Ascending aorta (tissue), 2 donors: ENCODE measurements at regions not wholly inside any gene's neighbourhood (a gene's known extent, or its start where the extent isn't known, plus 50 kb on each side); places are given as distances from the start of the nearest gene placed in this dataset.
A peak's percentile ranks its signal among the peaks of the same experiment; 100 is the strongest.
"Not testable (repeated sequence)": the region's sequence is repeated elsewhere in the genome, so short reads cannot be mapped to it uniquely, and the experiment has no call there.

Experiments
- DNase-seq, 2 donors: peaks; one replicate each; pipeline ENCODE4 v3.0.0-alpha.2; 2019; ENCODE audit warnings: low spot score in 2 of 2
- H3K27ac ChIP-seq, 2 donors: fragments of 200-600 bp; sonication (generic); one replicate each; pipeline ENCODE4 v1.5.1; 2016 to 2017; ENCODE audit warnings: mild to moderate bottlenecking in 1 of 2
- H3K27me3 ChIP-seq: fragments of 200-600 bp; sonication (generic); one replicate; pipeline ENCODE4 v1.5.1; 2017
- H3K36me3 ChIP-seq, 2 donors: fragments of 200-600 bp; sonication (generic); one replicate each; pipeline ENCODE4 v1.5.1; 2016
- H3K4me1 ChIP-seq, 2 donors: fragments of 200-600 bp; sonication (generic); one replicate each; pipeline ENCODE4 v1.5.1; 2016 to 2017; ENCODE audit warnings: mild to moderate bottlenecking in 1 of 2
- H3K4me3 ChIP-seq, 2 donors: fragments of 200-600 bp; sonication (generic); one replicate each; pipeline ENCODE4 v1.5.1; 2016 to 2017; ENCODE audit warnings: mild to moderate bottlenecking in 1 of 2
- H3K9me3 ChIP-seq, 2 donors: fragments of 200-600 bp; sonication (generic); one replicate each; pipeline ENCODE4 v1.5.1; 2016
- intact Hi-C: fragments of 100-400 bp; cut with DNase I; formaldehyde crosslinking; loops from one replicate; pipeline ENCODE4 v1.15.1; 2023
- TF ChIP-seq, protein P1 (sequence below), 3 experiments: fragments of 200-600 bp in 2 of 3; fragments of 450-650 bp in 1 of 3; sonication (generic) in 2 of 3; IDR thresholded peaks; one replicate each; pipeline ENCODE4 v1.5.1; 2016 to 2019; ENCODE audit warnings: antibody characterized with exemption in 3 of 3, mild to moderate bottlenecking in 1 of 3, moderate library complexity in 1 of 3

DNA sequence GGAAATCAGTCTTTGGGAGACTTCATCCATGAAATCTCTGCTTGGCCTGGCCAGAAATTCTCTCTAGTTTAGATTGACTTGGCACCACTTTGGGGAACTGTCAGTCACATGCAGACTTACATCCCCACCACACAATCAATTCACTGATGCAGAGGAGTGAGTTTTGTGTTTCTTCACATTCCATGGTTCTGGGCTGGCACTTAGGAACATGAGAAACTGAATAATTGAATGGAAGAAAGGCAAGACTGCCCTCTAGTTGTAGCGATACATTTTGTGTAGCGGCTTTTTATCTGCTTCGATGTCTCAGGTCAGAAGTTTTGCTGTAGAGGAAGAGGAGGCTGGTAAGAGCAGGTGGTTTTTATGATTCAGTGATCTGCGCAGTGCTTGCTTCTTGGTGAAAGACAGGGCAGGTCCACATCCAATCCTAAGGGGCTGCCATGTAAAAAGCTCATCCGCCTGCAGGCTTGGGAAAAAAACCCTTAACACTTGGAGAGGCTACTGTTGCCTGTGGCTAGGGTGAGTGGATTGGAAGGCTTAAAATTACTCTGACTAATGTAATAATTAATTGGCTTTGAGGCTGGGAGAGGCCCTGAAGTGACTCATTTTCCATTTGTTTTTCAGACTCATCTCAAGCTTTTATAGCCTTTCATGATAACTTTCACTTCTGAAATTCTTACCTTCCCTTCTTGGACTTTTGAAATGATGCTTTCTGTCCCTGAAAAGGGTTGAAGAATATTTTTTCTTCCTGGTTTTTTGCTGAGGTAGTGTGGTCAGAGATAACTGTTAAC, 75.4 kb upstream of the LPCAT1 start:
- intact Hi-C loops = loop anchor here (5.0 kb wide), 1 partner anchor 252 kb away; the partner anchor contains the start of gene CLPTM1L
- not testable (repeated sequence) for DNase-seq

DNA sequence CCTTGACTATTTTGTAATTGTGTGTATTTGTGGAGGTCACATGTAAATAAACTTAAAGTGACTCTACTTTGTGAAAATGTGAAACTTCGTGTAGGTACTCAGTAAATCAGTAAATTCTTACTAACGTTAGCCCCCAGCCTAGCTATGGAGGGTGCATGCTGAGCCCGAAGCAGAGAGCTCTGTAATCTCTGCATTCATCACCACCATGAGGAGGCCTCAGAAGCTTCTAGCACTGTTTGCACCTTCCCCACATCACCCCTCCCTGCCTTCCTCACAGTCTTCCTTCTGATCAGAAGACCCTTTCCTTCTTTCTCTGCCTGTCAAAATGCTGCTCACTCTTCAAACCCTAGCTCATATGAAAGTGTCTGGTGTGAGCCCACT, 73.3 kb upstream of the LPCAT1 start:
- DNase-seq, H3K27me3 ChIP-seq, H3K4me3 ChIP-seq, H3K27ac ChIP-seq, H3K4me1 ChIP-seq, H3K36me3 ChIP-seq, H3K9me3 ChIP-seq: not testable (repeated sequence)
- intact Hi-C loops = loop anchor here (5.0 kb wide), 1 partner anchor 250 kb away; the partner anchor contains the start of gene CLPTM1L

More for the DNA sequence above, 75.4 kb upstream of the LPCAT1 start:
- not testable (repeated sequence) for H3K27me3 ChIP-seq, H3K27ac ChIP-seq, H3K36me3 ChIP-seq, H3K9me3 ChIP-seq, H3K4me3 ChIP-seq, H3K4me1 ChIP-seq

DNA sequence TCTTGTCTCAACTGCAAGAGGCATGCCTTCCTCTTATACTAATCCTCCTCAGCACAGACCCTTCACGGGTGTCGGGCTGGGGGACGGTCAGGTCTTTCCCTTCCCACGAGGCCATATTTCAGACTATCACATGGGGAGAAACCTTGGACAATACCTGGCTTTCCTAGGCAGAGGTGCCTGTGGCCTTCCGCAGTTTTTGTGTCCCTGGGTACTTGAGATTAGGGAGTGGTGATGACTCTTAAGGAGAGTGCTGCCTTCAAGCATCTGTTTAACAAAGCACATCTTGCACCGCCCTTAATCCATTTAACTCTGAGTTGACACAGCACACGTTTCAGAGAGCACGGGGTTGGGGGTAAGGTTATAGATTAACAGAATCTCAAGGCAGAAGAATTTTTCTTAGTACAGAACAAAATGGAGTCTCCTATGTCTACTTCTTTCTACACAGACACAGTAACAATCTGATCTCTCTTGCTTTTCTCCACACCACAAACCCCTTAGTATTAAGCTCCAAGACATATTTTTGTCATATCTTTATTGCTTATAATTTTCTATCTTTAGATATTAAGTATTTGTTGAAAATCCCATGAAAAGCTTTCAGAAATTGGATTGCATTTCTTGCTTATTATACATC, 72.8 kb upstream of the LPCAT1 start:
- not testable (repeated sequence) for H3K36me3 ChIP-seq, H3K27ac ChIP-seq, H3K9me3 ChIP-seq, DNase-seq, H3K4me1 ChIP-seq, H3K4me3 ChIP-seq, H3K27me3 ChIP-seq
- intact Hi-C loops = loop anchor here (5.0 kb wide), 1 partner anchor 249 kb away; the partner anchor contains the start of gene CLPTM1L

DNA sequence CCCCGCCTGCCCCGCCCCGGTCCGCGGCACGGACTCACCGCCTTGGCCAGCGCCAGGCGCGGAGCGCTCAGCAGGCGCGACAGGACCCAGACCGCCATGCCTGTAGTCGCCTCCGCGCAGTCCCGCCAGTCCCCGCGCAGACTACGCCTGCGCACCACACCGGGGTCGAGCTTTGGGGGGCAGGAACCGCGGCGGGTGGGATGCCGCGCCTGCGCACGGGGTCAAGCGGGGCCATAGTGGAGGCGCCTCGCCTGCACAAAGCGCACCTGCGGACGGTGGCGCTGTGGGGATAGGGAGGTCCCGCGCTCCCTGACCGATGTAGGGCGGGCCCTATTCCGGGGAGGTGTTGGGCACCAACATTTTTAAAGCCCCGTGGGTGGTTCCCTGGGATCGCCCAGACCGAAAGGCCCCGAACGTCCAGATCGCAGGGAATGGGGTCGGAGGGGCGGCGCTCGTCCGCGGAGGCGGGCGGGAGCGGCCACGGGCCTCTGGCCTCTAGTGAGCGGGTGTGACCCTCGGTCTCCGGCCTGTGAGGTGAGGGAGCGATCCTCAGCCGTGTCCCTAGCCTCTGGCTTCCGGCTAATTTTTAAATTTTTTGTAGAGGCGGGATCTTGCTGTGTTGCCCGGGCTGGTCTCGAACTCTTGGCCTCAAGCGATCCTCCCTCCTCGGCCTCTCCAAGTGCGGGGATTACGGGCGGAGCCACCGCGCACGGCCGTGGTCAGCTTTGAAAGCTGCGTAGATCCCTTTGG, 70.8 kb upstream of the LPCAT1 start:
- peak in 1 of 2 donors; percentile 81 for DNase-seq
- TF ChIP-seq, protein P1, sequence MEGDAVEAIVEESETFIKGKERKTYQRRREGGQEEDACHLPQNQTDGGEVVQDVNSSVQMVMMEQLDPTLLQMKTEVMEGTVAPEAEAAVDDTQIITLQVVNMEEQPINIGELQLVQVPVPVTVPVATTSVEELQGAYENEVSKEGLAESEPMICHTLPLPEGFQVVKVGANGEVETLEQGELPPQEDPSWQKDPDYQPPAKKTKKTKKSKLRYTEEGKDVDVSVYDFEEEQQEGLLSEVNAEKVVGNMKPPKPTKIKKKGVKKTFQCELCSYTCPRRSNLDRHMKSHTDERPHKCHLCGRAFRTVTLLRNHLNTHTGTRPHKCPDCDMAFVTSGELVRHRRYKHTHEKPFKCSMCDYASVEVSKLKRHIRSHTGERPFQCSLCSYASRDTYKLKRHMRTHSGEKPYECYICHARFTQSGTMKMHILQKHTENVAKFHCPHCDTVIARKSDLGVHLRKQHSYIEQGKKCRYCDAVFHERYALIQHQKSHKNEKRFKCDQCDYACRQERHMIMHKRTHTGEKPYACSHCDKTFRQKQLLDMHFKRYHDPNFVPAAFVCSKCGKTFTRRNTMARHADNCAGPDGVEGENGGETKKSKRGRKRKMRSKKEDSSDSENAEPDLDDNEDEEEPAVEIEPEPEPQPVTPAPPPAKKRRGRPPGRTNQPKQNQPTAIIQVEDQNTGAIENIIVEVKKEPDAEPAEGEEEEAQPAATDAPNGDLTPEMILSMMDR (IDR thresholded peaks at IDR 0.05) = peak in 2 of 3 experiments; percentile 41 to 48
- Histone ChIP-seq H3K36me3 (no peaks in the 10 kb centered on the region), H3K9me3 (no peaks in the 10 kb centered on the region), H3K4me1 (peaks cover 0 to 3% of the 10 kb centered on the region in 2 donors), H3K4me3 (peak overlapping the region; percentile 67 to 71), H3K27me3 (no peaks in the 10 kb centered on the region), H3K27ac (peak overlapping the region; percentile 78 to 82)
- intact Hi-C loops = loop anchor here (2.0 to 5.0 kb wide), 3 partner anchors 26 to 247 kb away; partner anchors contain the start of genes CLPTM1L and LPCAT1

DNA sequence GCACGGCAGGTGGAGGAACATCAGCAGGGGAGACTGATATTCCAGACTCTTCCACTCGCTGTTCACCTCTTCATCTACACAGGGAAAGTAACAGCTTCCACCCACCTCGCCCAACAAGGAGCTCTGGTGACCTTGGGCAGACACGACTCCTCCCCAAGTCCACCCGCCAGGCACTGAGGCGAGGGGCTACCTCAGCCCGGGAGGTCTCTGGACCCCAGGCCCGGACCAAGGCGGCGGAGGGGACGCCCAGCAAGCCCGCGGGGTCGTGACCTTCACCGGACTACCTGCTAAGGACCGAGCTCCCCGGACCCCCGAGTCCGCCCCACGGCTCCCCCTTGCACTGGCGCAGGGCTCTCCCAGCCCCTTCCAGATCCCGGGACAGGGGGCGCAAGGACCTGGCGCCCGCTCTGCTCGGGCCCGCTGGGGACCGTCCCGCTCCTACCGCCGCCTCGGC, 70.2 kb upstream of the LPCAT1 start:
- Histone ChIP-seq H3K4me1 (peaks cover 0 to 3% of the 10 kb centered on the region in 2 donors), H3K27me3 (no peaks in the 10 kb centered on the region), H3K27ac (peak overlapping the region; percentile 78 to 82), H3K36me3 (peaks cover 1 to 3% of the 10 kb centered on the region in 2 donors), H3K4me3 (peak overlapping the region; percentile 67 to 71), H3K9me3 (no peaks in the 10 kb centered on the region)
- intact Hi-C loops = loop anchor here (2.0 kb wide), 2 partner anchors 25 to 71 kb away; partner anchors contain the start of gene LPCAT1
- DNase-seq = no peak
- TF ChIP-seq, protein P1 (IDR thresholded peaks at IDR 0.05) = no peak

DNA sequence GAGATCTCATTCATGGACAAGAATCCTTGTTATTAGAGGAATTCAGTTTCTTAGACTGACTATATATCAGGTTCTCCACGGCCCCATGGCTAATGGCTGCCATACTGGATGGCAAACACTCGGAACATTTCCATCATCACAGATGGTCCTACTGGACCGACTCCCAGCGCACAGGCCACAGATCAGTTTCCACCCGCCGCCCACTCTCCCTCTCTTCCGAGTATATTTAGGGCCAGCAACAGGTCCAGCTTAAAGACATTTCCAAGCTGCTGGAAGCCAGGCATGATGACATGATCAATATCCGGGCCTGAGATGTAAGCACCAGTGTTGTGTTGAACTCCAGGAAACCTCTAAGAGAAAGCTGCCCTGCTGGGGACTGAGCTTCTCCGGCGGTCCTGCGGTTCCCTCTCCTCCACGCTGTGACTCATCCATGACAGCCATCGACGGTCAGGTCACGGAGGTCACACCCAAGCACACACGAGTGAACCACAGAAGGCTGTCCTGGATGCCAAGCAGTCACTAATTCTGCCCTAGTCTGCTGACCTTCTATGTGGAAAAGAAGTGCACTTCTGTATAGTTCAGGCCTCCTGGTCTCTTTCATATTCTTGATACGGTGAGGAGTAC, 64.4 kb upstream of the LPCAT1 start:
- intact Hi-C loops, H3K4me1 ChIP-seq, H3K9me3 ChIP-seq, H3K27me3 ChIP-seq, H3K4me3 ChIP-seq, H3K27ac ChIP-seq, DNase-seq: not testable (repeated sequence)
- peaks cover 5 to 17% of the 10 kb centered on the region in 2 donors for H3K36me3 ChIP-seq

DNA sequence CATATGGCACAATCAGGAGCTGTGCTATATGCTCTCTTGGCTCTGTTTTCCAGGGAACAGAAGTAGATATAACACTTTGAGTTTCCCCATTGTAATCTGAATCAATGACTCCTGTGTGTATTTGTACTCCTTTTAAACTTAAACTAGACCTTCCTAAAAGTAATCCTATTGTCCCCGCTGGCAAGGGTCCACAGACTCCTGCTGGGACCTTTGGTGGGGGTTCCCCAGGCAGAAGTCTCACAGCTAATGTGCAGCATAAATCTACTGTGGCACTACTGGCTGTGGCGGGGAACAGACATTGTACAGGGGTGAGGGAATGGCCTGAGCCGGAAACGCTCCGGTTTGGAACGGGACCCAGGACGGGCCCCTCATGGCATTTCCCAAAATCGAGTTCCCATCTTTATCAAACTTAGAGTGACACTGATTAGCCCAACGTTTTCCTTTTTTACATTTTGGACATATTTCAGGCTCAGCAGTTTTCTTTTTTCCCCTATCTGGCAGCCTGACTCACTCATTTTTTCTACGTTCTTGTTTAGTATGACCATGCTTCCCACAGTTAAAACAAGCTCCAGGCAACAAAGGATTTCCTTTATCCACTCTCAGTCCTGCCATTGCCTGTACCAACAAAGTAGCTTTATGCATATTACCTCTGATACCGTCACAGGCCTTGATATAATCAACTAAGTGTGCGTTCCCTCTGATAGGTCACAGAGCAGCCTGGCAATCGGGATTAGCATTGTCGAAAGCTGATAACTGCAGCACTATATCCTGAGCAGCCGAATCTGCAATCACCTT, 59.5 kb upstream of the LPCAT1 start:
- H3K27ac ChIP-seq, DNase-seq, H3K4me1 ChIP-seq, H3K9me3 ChIP-seq, intact Hi-C loops, H3K4me3 ChIP-seq, H3K27me3 ChIP-seq: not testable (repeated sequence)
- H3K36me3 ChIP-seq = peaks cover 4 to 19% of the 10 kb centered on the region in 2 donors

DNA sequence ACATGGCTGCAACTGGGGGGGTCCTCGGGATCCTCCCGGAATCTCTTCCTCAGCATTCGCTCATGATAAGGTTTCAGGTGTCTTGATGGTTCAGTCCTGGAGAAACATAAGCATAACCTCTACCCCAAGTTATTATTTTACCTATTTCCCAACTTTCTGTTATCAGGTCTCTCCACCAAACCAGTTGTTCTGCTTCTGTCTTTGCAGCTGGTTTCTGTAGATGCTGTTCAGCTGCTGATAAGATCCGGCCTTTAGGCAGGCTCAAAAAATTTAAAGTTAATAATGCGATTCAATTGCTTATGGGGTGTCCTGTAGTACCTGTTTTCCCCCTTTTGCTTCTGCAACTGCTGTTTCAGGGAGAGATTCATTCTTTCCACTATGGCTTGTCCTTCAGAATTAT, 55.6 kb upstream of the LPCAT1 start:
- H3K27ac ChIP-seq, intact Hi-C loops, H3K27me3 ChIP-seq, H3K4me1 ChIP-seq, H3K4me3 ChIP-seq, DNase-seq, H3K9me3 ChIP-seq: not testable (repeated sequence)
- H3K36me3 ChIP-seq = peaks cover 4 to 15% of the 10 kb centered on the region in 2 donors

DNA sequence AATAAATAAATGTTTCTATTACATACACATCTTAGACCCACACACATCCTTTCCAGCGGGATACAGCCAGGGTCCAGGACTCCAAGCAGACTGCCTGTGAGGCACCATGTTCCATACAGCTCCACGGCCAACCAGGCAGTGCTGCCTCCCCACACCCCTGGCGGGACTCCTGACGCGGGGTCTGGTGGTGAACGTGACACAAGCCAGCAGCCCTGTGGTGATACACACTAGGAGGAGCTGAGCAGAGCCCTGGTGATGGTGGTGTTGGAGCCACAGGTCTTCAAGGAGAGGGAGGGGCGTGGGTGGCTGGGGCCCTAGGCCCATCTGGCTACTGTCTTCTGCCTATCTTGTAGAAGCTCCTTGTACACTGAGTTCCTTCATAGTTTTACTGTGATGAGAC, 53.1 kb upstream of the LPCAT1 start:
- H3K4me1 ChIP-seq, H3K4me3 ChIP-seq, intact Hi-C loops, H3K27ac ChIP-seq, DNase-seq, H3K27me3 ChIP-seq, H3K9me3 ChIP-seq: not testable (repeated sequence)
- H3K36me3 ChIP-seq = peaks cover 4 to 15% of the 10 kb centered on the region in 2 donors

DNA sequence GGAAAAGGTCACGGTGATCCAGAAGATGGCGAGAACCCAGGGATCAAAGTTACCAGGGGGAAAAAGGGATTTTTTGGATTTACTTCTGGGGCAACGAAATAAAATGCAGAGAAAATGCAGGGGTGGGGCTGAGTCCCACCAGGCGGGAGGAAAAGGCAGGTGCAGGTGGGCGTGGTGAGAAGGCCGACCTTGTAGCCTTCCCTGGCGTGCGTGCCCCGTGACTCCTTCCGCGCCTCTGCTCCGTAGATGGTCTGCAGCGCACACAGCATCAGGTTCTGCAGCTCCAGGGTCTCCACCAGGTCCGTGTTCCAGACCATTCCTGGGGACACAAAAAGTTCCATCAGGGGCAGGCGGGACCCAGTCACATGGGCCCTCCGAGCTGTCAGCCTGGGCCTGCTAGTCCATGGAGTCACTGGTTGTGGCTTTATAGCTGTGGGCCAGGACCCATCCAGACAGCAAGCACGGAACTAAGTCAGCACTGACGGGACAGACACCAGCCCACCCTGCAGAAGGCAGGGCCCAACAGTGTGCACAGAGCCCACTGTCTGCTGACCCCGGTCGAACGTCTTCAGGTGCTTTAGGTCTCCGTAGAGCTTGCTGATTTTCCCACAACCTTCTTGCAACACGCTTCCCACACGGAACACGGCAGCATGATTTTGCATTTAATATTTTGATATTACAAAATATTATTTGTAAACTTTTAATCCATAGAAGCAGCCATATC, 52.4 kb upstream of the LPCAT1 start:
- H3K4me1 ChIP-seq, intact Hi-C loops, H3K27me3 ChIP-seq, DNase-seq, H3K27ac ChIP-seq, H3K9me3 ChIP-seq, H3K4me3 ChIP-seq: not testable (repeated sequence)
- peaks cover 4 to 15% of the 10 kb centered on the region in 2 donors for H3K36me3 ChIP-seq
